Right lobe of liver (tissue), 4 donors: ENCODE measurements at regions not wholly inside any gene's neighbourhood (a gene's known extent, or its start where the extent isn't known, plus 50 kb on each side); places are given as distances from the start of the nearest gene placed in this dataset.

Experiments
- CTCF ChIP-seq, 4 donors: fragments of 200-600 bp in 3 of 4; fragments of 450-650 bp in 1 of 4; IDR thresholded peaks; one replicate each; pipeline versions ENCODE4 v1.5.1 to v1.8.0; 2016 to 2022; ENCODE audit warnings: antibody characterized with exemption in 4 of 4, mild to moderate bottlenecking in 2 of 4
- POLR2A ChIP-seq: fragments of 450-650 bp; IDR thresholded peaks from one replicate; pipeline ENCODE4 v1.6.1; 2017; ENCODE audit warnings: antibody characterized with exemption, mild to moderate bottlenecking
- donor health status: DM: no; HTN: no; CAD: no.
- donor health status: DM: no; HTN: no; CAD: no.
- donor health status: DM: no; HTN: yes; CAD: no.

- TF ChIP-seq CTCF (IDR thresholded peaks at IDR 0.05): no peak
- no peak for TF ChIP-seq POLR2A
Observed at GRCh38 chr16:49194537-49195236, 87.0 kb downstream of the CBLN1 start.
